HG03439 (cell line): ENCODE measurements at regions not wholly inside any gene's neighbourhood (a gene's known extent, or its start where the extent isn't known, plus 50 kb on each side); places are given as distances from the start of the nearest gene placed in this dataset.
"Not testable (repeated sequence)": the region's sequence is repeated elsewhere in the genome, so short reads cannot be mapped to it uniquely, and the experiment has no call there.

Experiments used
- ATAC-seq: cut with Tn5 transposase; IDR thresholded peaks from one replicate; pipeline ENCODE4 v1.9.1; 2021; ENCODE audit warnings: mild to moderate bottlenecking, moderate library complexity; ENCODE audit not compliant: unreplicated experiment

- not testable (repeated sequence) for ATAC-seq
These were observed 1056.8 kb downstream of the TSN start for GRCh38 chr2:122812214-122812613.

GRCh38 chr2:122815120-122815519 is 1059.7 kb downstream of the TSN start:
- no peak for ATAC-seq

DNA sequence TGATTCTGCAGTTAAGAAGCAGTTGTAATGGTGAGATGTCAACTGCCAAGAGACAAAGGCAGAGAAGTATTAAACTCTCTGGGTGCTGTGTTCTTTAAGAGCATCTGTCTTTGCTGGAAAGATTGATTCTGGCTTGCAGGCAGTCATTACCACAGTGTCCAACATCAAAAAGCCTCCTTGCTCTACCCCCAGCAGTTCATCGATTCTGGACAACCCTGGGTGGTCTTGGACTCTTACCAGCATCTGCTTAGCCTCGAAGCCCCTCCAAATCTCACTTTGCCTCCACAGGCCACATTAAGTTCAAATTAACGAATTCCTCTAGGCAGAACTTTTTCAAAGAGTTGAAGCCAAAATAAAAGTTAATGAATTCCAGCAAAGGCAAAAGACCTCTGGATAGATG is 1061.4 kb downstream of the TSN start:
- no peak for ATAC-seq

GRCh38 chr2:122822319-122822718 is 1066.9 kb downstream of the TSN start:
- ATAC-seq: no peak

DNA sequence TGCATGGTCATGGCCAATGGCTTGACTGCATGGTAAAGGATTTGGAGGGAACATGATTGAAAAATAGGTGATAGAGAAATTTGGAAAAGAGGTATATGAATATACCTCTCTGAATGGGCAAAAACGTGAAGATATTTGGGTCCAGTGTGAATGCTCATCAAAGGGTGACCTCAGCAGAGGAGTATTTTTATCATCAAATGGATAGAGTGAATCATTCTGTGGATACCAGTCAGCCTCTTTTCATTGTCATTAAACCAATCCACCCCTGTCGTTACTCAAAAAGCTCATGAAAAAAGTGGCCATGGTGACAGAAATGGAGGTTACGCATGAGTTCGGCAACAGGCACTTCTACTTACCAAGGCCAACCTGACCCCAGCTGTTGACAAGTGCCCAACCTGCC is 1074.7 kb downstream of the TSN start:
- no peak for ATAC-seq

GRCh38 chr2:122831649-122832048 is 1076.2 kb downstream of the TSN start:
- ATAC-seq: no peak

DNA sequence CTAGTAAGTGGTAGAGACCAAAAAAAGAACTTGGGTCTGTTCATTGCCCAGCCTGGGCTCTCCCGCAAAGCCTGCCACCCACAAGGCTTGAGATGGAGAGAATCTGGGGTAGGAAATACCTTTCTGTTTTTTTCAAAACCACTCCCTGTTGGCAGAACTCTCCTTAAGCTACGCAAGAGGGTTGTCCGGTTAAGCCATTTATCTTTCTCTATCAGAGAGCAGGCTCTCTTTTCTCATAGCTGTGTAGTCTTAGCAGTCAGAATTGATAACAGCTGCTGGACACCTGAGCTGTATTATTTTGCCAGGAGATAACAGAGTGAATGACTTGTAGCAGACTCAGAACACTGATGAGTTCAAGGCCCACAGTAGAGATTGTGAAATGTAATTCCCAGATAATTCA is 1088.1 kb downstream of the TSN start:
- no peak for ATAC-seq

DNA sequence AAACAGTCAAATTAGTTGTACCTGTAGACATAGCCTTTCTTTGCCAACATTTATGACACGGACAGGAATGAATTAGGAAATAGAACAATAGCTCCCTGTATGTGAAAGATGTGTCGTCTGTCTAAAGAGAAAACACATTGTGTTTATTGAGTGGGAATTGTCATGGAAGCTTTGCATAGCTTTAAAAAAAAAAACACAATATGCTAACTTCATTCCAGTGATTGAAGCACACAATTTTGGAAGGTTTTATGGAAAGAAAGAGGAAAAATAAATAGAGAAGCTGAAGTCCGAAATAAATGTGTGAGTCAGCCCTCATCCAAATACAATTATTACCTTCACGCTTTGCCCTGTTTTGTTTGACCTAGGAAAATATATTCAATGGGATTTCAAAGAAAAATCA is 1095.7 kb downstream of the TSN start:
- no peak for ATAC-seq

GRCh38 chr2:122851972-122852531 is 1096.6 kb downstream of the TSN start:
- ATAC-seq: no peak

DNA sequence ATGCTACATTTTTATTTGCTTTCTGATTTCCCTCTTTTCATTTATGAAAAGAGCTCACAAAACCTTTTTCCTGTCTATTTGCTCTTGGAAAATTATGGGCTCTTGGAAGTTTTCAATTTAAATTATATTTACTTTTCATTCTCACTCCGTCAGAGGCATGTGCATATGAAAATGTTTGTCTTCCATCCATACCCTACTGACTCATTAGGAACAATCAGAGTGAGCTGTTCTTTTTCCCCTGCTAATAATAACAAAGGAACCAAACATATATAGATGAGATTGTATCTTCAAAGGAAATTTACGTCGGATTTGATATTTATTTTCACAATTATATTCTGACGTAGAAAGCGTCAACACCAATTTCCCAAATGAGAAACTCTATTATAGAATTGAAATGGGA is 1101.2 kb downstream of the TSN start:
- no peak for ATAC-seq

GRCh38 chr2:122858075-122858702 is 1102.7 kb downstream of the TSN start:
- no peak for ATAC-seq

DNA sequence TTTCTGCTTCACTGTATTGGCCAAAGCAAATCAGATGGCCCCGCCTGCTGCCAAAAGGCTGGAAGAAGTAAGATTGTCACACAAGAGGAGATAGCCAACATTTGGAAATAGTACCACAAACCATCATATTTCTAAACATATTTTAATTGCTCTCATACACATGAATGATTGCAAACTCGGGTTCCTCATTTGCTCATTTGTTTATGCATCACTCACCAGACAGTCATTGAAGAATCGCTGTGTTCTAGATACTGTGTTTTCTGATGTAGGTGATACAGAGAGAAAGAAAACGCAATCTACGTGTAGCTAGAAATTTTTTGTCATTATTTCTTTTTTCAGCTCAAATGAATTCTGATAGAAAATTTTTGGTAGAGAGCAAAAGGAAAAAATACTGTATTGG is 1103.4 kb downstream of the TSN start:
- no peak for ATAC-seq

GRCh38 chr2:122859260-122859659 is 1103.8 kb downstream of the TSN start:
- ATAC-seq: no peak

DNA sequence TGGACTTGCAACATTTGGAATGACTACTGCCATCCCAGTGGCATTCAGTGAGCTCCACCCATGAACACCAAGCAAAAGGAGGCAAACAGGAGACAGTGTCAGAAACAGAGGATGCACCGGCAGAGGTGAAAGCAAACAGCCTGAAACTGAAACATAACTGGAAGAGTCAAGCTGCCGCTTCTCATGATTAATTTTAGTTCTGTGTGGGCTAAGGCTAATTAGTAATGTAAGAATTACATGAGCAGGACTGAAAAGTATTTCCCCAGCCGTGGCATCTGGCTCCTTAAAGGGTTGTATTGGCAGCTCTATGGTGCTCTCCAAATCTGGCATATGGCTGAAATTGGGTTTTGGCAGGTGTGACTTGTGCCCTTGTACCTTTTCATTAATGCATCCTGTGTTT is 1108.1 kb downstream of the TSN start:
- ATAC-seq: no peak

DNA sequence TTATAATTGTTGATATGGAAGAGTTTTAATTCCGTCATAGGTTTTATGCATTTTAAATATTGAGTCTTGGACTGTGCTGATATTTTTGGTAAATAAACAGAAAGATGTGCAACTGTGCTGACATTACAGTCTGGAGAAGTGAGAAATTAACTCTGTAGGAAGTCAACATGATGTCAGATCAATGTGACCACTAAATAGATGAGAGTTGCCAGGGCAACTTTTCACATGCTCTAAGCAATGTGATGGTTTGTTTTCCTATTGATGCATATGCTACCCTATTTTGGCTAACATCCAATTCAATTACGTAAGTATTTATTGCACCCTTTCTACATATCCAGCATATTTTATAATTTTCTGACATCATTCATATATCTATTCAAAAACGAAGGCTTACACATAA is 1109.3 kb downstream of the TSN start:
- ATAC-seq: no peak

- ATAC-seq: no peak
These were observed 1110.6 kb downstream of the TSN start for GRCh38 chr2:122866095-122866494.

GRCh38 chr2:122867941-122868340 is 1112.5 kb downstream of the TSN start:
- ATAC-seq: no peak

DNA sequence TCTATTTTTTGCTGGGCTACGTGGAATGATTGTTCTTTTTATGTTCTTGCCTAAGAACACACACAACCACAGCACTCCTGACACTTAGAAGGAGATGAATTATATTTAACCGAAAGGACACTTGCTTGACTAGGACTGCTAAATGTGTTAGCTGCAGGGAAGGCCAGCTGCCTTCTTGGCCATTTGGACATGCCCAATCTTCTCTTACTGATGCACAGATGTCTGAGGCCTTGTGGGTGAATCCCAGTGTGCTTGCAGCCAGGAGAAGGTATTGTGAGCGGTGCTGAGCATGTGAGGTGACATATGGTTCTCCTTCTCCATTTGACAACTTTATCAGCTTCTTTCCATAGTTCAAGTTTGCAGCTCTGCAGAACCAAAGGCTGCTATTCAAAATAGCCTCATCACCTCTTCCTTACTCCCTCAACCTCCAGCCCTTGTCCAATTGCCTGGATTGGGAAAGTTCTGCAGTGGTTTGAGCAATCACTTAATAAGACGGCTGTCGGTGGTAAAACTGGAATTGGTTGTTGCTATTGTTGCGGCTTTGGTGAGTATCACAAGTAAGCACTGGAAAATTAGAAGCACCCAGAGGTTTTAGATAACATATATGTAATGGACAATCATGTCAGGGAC is 1113.3 kb downstream of the TSN start:
- no peak for ATAC-seq

DNA sequence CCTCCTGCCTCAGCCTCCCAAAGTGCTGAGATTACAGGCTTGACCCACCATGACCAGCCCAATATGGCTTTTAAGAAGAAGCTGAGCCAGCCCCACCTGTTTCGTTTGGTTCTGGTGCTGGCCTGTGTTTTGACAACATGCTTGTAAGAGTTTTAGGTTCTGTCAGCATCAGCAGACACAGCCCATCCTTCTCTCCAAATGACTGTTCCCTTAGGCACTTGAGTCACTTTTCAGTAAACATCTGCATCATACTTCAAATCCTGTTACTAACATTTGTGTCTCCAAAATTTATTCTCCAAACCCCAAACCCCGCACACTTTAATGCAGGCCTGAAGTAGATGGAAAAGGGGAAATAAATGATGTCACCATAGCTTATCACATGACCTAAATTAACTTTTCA is 1118.5 kb downstream of the TSN start:
- no peak for ATAC-seq

GRCh38 chr2:122875091-122875865 is 1119.8 kb downstream of the TSN start:
- ATAC-seq: no peak

- no peak for ATAC-seq
These were observed 1128.4 kb downstream of the TSN start for GRCh38 chr2:122883849-122884248.

DNA sequence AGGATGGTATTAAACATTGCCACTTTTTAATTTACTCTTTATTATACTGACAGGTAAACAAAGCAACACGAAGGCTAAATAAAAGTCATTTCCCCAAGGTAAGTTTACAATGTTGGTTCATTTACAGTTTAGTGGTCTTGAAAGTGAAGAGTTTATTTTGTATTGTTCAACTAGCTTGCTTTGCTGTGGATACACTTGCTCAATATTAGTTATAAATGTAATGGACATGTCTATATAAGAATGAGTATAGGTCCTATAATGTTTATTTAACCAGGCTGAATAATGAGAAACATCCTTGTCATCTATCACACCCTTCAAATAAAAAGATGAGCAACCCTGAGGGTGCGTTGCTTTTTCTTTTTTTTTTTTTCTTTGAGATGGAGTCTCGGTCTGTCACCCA is 1129.4 kb downstream of the TSN start:
- ATAC-seq: no peak
